HFFc6 (cell line): ENCODE measurements at regions not wholly inside any gene's neighbourhood (a gene's known extent, or its start where the extent isn't known, plus 50 kb on each side); places are given as distances from the start of the nearest gene placed in this dataset.

Experiments
- DNase-seq: peaks from one replicate; pipeline ENCODE4 v3.0.0-alpha.2; 2018
- H3K27ac Mint-ChIP-seq: 2 replicates; pipeline ENCODE4 v1.8.0; 2020; ENCODE audit warnings: mild to moderate bottlenecking, mixed read lengths
- H3K27me3 Mint-ChIP-seq: 2 replicates; pipeline ENCODE4 v1.8.0; 2021; ENCODE audit warnings: mild to moderate bottlenecking, moderate library complexity, mixed read lengths; ENCODE audit not compliant: insufficient read depth
- H3K36me3 Mint-ChIP-seq: 2 replicates; pipeline ENCODE4 v1.8.0; 2021; ENCODE audit warnings: low read depth, mixed read lengths
- H3K4me1 Mint-ChIP-seq: 2 replicates; pipeline ENCODE4 v1.8.0; 2020; ENCODE audit warnings: low read depth, mixed read lengths
- H3K4me3 Mint-ChIP-seq: 2 replicates; pipeline ENCODE4 v1.8.0; 2020; ENCODE audit warnings: mild to moderate bottlenecking, moderate library complexity, mixed read lengths
- H3K9me3 Mint-ChIP-seq: 2 replicates; pipeline ENCODE4 v1.8.0; 2020; ENCODE audit warnings: mild to moderate bottlenecking, mixed read lengths
- TF ChIP-seq, protein P1 (sequence below): fragments of 200-600 bp; sonication (generic); IDR thresholded peaks from 2 replicates; pipeline ENCODE4 v1.5.0; 2021; ENCODE audit warnings: antibody characterized with exemption, mild to moderate bottlenecking

- Mint-ChIP-seq H3K9me3 (peaks cover 63% of the 10 kb centered on the region), H3K36me3 (peaks cover 5% of the 10 kb centered on the region; the same call in 1 of the 2 replicates), H3K27ac (no peak overlapping the region)
Observed at GRCh38 chr1:181910905-181911304, 150.6 kb downstream of the ZNF648 start.

GRCh38 chr1:181909010-181909409 is 152.5 kb downstream of the ZNF648 start:
- Mint-ChIP-seq H3K9me3 (peaks cover 52% of the 10 kb centered on the region), H3K4me3 (no peak overlapping the region), H3K4me1 (no peaks in the 10 kb centered on the region), H3K27ac (no peak overlapping the region), H3K36me3 (peaks cover 5% of the 10 kb centered on the region; the same call in 1 of the 2 replicates), H3K27me3 (peaks cover 1% of the 10 kb centered on the region; the same call in 1 of the 2 replicates)
- DNase-seq = no peak
- TF ChIP-seq, protein P1, sequence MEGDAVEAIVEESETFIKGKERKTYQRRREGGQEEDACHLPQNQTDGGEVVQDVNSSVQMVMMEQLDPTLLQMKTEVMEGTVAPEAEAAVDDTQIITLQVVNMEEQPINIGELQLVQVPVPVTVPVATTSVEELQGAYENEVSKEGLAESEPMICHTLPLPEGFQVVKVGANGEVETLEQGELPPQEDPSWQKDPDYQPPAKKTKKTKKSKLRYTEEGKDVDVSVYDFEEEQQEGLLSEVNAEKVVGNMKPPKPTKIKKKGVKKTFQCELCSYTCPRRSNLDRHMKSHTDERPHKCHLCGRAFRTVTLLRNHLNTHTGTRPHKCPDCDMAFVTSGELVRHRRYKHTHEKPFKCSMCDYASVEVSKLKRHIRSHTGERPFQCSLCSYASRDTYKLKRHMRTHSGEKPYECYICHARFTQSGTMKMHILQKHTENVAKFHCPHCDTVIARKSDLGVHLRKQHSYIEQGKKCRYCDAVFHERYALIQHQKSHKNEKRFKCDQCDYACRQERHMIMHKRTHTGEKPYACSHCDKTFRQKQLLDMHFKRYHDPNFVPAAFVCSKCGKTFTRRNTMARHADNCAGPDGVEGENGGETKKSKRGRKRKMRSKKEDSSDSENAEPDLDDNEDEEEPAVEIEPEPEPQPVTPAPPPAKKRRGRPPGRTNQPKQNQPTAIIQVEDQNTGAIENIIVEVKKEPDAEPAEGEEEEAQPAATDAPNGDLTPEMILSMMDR = no peak

More at GRCh38 chr1:181910905-181911304, 150.6 kb downstream of the ZNF648 start:
- H3K4me1 Mint-ChIP-seq = no peaks in the 10 kb centered on the region
- TF ChIP-seq, protein P1 = no peak
- H3K27me3 Mint-ChIP-seq = peaks cover 1% of the 10 kb centered on the region
- DNase-seq = no peak
- H3K4me3 Mint-ChIP-seq = no peak overlapping the region

DNA sequence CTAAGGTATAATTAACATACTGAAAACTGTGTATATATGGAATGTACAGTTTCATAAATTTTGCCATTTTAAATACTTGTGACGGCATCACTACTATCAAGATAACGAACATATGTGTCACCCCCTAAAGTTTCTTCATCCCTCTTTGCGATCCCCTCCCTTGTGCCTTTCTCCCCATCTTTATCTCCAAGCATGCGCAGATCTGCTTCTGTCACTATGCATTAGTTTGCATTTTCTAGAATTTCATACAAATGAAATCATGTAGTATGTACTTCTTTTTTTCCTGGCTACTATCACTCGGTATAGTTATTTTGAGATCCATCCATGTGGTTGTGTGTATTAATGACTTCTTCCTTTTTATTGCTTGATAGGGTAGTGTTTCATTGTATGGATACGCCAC is 154.9 kb downstream of the ZNF648 start:
- Mint-ChIP-seq H3K36me3 (peaks cover 5% of the 10 kb centered on the region; the same call in 1 of the 2 replicates), H3K4me3 (no peak overlapping the region), H3K27me3 (peaks cover 1% of the 10 kb centered on the region; the same call in 1 of the 2 replicates), H3K27ac (no peak overlapping the region), H3K9me3 (peaks cover 42% of the 10 kb centered on the region), H3K4me1 (no peaks in the 10 kb centered on the region)
- no peak for DNase-seq
- TF ChIP-seq, protein P1 = no peak

DNA sequence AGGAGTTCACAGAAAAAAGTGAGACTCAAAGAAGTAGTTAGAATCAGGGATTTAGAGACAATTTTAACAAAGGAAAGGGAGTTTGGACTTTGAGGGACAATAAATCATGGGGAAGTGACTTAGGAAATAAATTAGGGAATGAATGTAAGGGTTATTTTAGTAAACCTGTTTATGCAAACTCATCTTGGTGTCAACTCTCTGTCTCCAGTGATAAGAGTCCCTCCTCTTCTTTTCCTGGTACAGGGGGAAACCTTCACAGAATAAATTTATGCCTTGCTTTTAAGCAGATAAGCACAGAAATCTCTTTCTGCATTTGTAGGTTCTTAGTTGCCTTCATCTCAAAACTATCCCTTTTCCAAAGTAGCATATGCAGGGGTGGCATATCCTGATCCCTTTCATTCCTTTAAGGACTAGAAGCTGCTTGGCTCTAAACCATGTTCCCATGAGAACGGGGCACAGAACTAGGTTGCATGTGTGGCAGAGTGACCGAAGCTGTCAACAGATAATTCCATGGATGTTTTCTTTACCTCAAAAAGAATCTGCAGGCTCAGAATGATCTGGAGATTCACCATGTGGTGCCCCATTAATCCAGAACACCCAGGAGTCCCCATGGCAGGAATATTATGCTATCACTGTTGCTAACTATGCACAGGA is 155.4 kb downstream of the ZNF648 start:
- H3K27me3 Mint-ChIP-seq = no peaks in the 10 kb centered on the region
- no peak overlapping the region for H3K4me3 Mint-ChIP-seq
- H3K4me1 Mint-ChIP-seq = no peaks in the 10 kb centered on the region
- H3K27ac Mint-ChIP-seq = no peak overlapping the region
- DNase-seq = no peak
- peaks cover 5% of the 10 kb centered on the region; the same call in 1 of the 2 replicates for H3K36me3 Mint-ChIP-seq
- peaks cover 37% of the 10 kb centered on the region for H3K9me3 Mint-ChIP-seq
- TF ChIP-seq, protein P1 = no peak

- DNase-seq = no peak
- H3K36me3 Mint-ChIP-seq = no peaks in the 10 kb centered on the region
- H3K27me3 Mint-ChIP-seq = no peaks in the 10 kb centered on the region
- H3K9me3 Mint-ChIP-seq = peaks cover 16% of the 10 kb centered on the region; the same call in 1 of the 2 replicates
- no peak overlapping the region for H3K4me3 Mint-ChIP-seq
- H3K4me1 Mint-ChIP-seq = no peaks in the 10 kb centered on the region
- no peak overlapping the region for H3K27ac Mint-ChIP-seq
- TF ChIP-seq, protein P1 = no peak
Observed at GRCh38 chr1:181898773-181899172, 162.7 kb downstream of the ZNF648 start.
